ENCODE measurements at regions not wholly inside any gene's neighbourhood (a gene's known extent, or its start where the extent isn't known, plus 50 kb on each side); places are given as distances from the start of the nearest gene placed in this dataset.
"Not testable (repeated sequence)": the region's sequence is repeated elsewhere in the genome, so short reads cannot be mapped to it uniquely, and the experiment has no call there.

GRCh38 chr13:90912247-90912646 is 435.2 kb upstream of the MIR17HG start:
- Mint-ChIP-seq H3K27me3 (no peaks in the 10 kb centered on the region), H3K36me3 (no peaks in the 10 kb centered on the region), H3K27ac (no peak overlapping the region), H3K4me3 (no peak overlapping the region), H3K9me3 (peaks cover 1% of the 10 kb centered on the region), H3K4me1 (no peaks in the 10 kb centered on the region)
- ATAC-seq (ENCODE audit: low read depth) (no peak), DNase-seq (no peak)
- POLR2A ChIA-PET: no interaction called here

GRCh38 chr13:90918536-90918935 is 429.0 kb upstream of the MIR17HG start:
- Mint-ChIP-seq H3K27ac (no peak overlapping the region), H3K36me3 (no peaks in the 10 kb centered on the region), H3K4me1 (no peaks in the 10 kb centered on the region), H3K27me3 (no peaks in the 10 kb centered on the region), H3K4me3 (no peak overlapping the region), H3K9me3 (no peaks in the 10 kb centered on the region)
- POLR2A ChIA-PET: no interaction called here
- ATAC-seq (ENCODE audit: low read depth): no peak
- no peak for DNase-seq

- Mint-ChIP-seq H3K27me3 (no peaks in the 10 kb centered on the region), H3K9me3 (no peaks in the 10 kb centered on the region), H3K27ac (no peak overlapping the region), H3K36me3 (no peaks in the 10 kb centered on the region), H3K4me3 (no peak overlapping the region), H3K4me1 (no peaks in the 10 kb centered on the region)
- ATAC-seq (ENCODE audit: low read depth) (no peak), DNase-seq (no peak)
- POLR2A ChIA-PET: no interaction called here
These were observed 428.3 kb upstream of the MIR17HG start for GRCh38 chr13:90919153-90919552.

GRCh38 chr13:90926459-90926858 is 421.0 kb upstream of the MIR17HG start:
- Mint-ChIP-seq H3K4me3 (no peak overlapping the region), H3K36me3 (no peaks in the 10 kb centered on the region), H3K27me3 (no peaks in the 10 kb centered on the region), H3K4me1 (no peaks in the 10 kb centered on the region), H3K27ac (no peak overlapping the region), H3K9me3 (peaks cover 7% of the 10 kb centered on the region)
- no peak for DNase-seq
- ATAC-seq (ENCODE audit: low read depth): no peak
- POLR2A ChIA-PET: no interaction called here

- DNase-seq: no peak
- POLR2A ChIA-PET: no interaction called here
- no peak for ATAC-seq (ENCODE audit: low read depth)
- Mint-ChIP-seq H3K4me3 (no peak overlapping the region), H3K36me3 (no peaks in the 10 kb centered on the region), H3K9me3 (peaks cover 7% of the 10 kb centered on the region), H3K27ac (no peak overlapping the region), H3K4me1 (no peaks in the 10 kb centered on the region), H3K27me3 (no peaks in the 10 kb centered on the region)
These were observed 419.4 kb upstream of the MIR17HG start for GRCh38 chr13:90928109-90928508.

- POLR2A ChIA-PET: no interaction called here
- peaks cover 7% of the 10 kb centered on the region for H3K9me3 Mint-ChIP-seq
These were observed 414.2 kb upstream of the MIR17HG start for GRCh38 chr13:90933097-90933826.

GRCh38 chr13:90934741-90935140 is 412.7 kb upstream of the MIR17HG start:
- no peak for ATAC-seq (ENCODE audit: low read depth)
- POLR2A ChIA-PET: no interaction called here
- no peaks in the 10 kb centered on the region for H3K27me3 Mint-ChIP-seq
- H3K36me3 Mint-ChIP-seq: no peaks in the 10 kb centered on the region
- H3K9me3 Mint-ChIP-seq: peaks cover 6% of the 10 kb centered on the region
- no peak for DNase-seq
- no peak overlapping the region for H3K27ac Mint-ChIP-seq
- no peaks in the 10 kb centered on the region for H3K4me1 Mint-ChIP-seq
- H3K4me3 Mint-ChIP-seq: no peak overlapping the region

More at GRCh38 chr13:90933097-90933826, 414.2 kb upstream of the MIR17HG start:
- ATAC-seq (ENCODE audit: low read depth) (no peak), DNase-seq (no peak)
- Mint-ChIP-seq H3K27ac (no peak overlapping the region), H3K36me3 (no peaks in the 10 kb centered on the region), H3K4me1 (no peaks in the 10 kb centered on the region), H3K27me3 (no peaks in the 10 kb centered on the region), H3K4me3 (no peak overlapping the region)

GRCh38 chr13:90938848-90939247 is 408.6 kb upstream of the MIR17HG start:
- Mint-ChIP-seq H3K4me1 (no peaks in the 10 kb centered on the region), H3K27me3 (no peaks in the 10 kb centered on the region), H3K4me3 (no peak overlapping the region), H3K9me3 (no peaks in the 10 kb centered on the region), H3K36me3 (no peaks in the 10 kb centered on the region), H3K27ac (no peak overlapping the region)
- POLR2A ChIA-PET: no interaction called here
- DNase-seq (no peak), ATAC-seq (ENCODE audit: low read depth) (no peak)

- ATAC-seq (ENCODE audit: low read depth) (no peak), DNase-seq (no peak)
- POLR2A ChIA-PET: no interaction called here
- H3K27ac Mint-ChIP-seq: no peak overlapping the region
- no peaks in the 10 kb centered on the region for H3K36me3 Mint-ChIP-seq
- no peaks in the 10 kb centered on the region for H3K27me3 Mint-ChIP-seq
- H3K4me1 Mint-ChIP-seq: no peaks in the 10 kb centered on the region
- no peaks in the 10 kb centered on the region for H3K9me3 Mint-ChIP-seq
- H3K4me3 Mint-ChIP-seq: no peak overlapping the region
These were observed 403.5 kb upstream of the MIR17HG start for GRCh38 chr13:90943946-90944345.

- H3K27ac Mint-ChIP-seq; ATAC-seq (ENCODE audit: low read depth); DNase-seq; H3K4me1 Mint-ChIP-seq; H3K9me3 Mint-ChIP-seq; H3K27me3 Mint-ChIP-seq; H3K4me3 Mint-ChIP-seq; H3K36me3 Mint-ChIP-seq; POLR2A ChIA-PET: not testable (repeated sequence)
These were observed 402.3 kb upstream of the MIR17HG start for GRCh38 chr13:90945146-90945545.

- H3K4me1 Mint-ChIP-seq; H3K36me3 Mint-ChIP-seq; H3K27me3 Mint-ChIP-seq; DNase-seq; H3K9me3 Mint-ChIP-seq; POLR2A ChIA-PET; ATAC-seq (ENCODE audit: low read depth); H3K4me3 Mint-ChIP-seq; H3K27ac Mint-ChIP-seq: not testable (repeated sequence)
These were observed 401.4 kb upstream of the MIR17HG start for GRCh38 chr13:90946125-90946524.

- H3K4me3 Mint-ChIP-seq: no peak overlapping the region
- POLR2A ChIA-PET: no interaction called here
- H3K4me1 Mint-ChIP-seq: no peaks in the 10 kb centered on the region
- no peaks in the 10 kb centered on the region for H3K9me3 Mint-ChIP-seq
- ATAC-seq (ENCODE audit: low read depth) (no peak), DNase-seq (no peak)
- no peaks in the 10 kb centered on the region for H3K27me3 Mint-ChIP-seq
- no peak overlapping the region for H3K27ac Mint-ChIP-seq
- no peaks in the 10 kb centered on the region for H3K36me3 Mint-ChIP-seq
These were observed 399.5 kb upstream of the MIR17HG start for GRCh38 chr13:90947976-90948375.

GRCh38 chr13:90950160-90950559 is 397.3 kb upstream of the MIR17HG start:
- Mint-ChIP-seq H3K9me3 (no peaks in the 10 kb centered on the region), H3K27me3 (no peaks in the 10 kb centered on the region), H3K27ac (no peak overlapping the region), H3K4me3 (no peak overlapping the region), H3K4me1 (no peaks in the 10 kb centered on the region), H3K36me3 (no peaks in the 10 kb centered on the region)
- POLR2A ChIA-PET: no interaction called here
- DNase-seq (no peak), ATAC-seq (ENCODE audit: low read depth) (no peak)

GRCh38 chr13:90951663-90952062 is 395.8 kb upstream of the MIR17HG start:
- Mint-ChIP-seq H3K4me3 (no peak overlapping the region), H3K27ac (no peak overlapping the region)

GRCh38 chr13:90952326-90952725 is 395.2 kb upstream of the MIR17HG start:
- H3K27me3 Mint-ChIP-seq: no peaks in the 10 kb centered on the region
- POLR2A ChIA-PET: no interaction called here
- H3K27ac Mint-ChIP-seq: no peak overlapping the region
- H3K4me3 Mint-ChIP-seq: no peak overlapping the region
- ATAC-seq (ENCODE audit: low read depth): no peak
- DNase-seq: no peak
- no peaks in the 10 kb centered on the region for H3K9me3 Mint-ChIP-seq
- H3K4me1 Mint-ChIP-seq: no peaks in the 10 kb centered on the region
- H3K36me3 Mint-ChIP-seq: no peaks in the 10 kb centered on the region

More at GRCh38 chr13:90951663-90952062, 395.8 kb upstream of the MIR17HG start:
- ATAC-seq (ENCODE audit: low read depth) (no peak), DNase-seq (no peak)
- POLR2A ChIA-PET: no interaction called here
- Mint-ChIP-seq H3K36me3 (no peaks in the 10 kb centered on the region), H3K4me1 (no peaks in the 10 kb centered on the region), H3K27me3 (no peaks in the 10 kb centered on the region), H3K9me3 (no peaks in the 10 kb centered on the region)
